ENCODE measurements at regions not wholly inside any gene's neighbourhood (a gene's known extent, or its start where the extent isn't known, plus 50 kb on each side); places are given as distances from the start of the nearest gene placed in this dataset.

GRCh38 chr12:116672842-116673516 lies 64.9 kb downstream of the SPRING1 start:
- no peaks in the 10 kb centered on the region for H3K79me2 ChIP-seq (ENCODE audit: low read length)
- TF ChIP-seq, protein P1, sequence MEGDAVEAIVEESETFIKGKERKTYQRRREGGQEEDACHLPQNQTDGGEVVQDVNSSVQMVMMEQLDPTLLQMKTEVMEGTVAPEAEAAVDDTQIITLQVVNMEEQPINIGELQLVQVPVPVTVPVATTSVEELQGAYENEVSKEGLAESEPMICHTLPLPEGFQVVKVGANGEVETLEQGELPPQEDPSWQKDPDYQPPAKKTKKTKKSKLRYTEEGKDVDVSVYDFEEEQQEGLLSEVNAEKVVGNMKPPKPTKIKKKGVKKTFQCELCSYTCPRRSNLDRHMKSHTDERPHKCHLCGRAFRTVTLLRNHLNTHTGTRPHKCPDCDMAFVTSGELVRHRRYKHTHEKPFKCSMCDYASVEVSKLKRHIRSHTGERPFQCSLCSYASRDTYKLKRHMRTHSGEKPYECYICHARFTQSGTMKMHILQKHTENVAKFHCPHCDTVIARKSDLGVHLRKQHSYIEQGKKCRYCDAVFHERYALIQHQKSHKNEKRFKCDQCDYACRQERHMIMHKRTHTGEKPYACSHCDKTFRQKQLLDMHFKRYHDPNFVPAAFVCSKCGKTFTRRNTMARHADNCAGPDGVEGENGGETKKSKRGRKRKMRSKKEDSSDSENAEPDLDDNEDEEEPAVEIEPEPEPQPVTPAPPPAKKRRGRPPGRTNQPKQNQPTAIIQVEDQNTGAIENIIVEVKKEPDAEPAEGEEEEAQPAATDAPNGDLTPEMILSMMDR (conservative IDR thresholded peaks at IDR 0.05; ENCODE audit: low read depth, low read length), result no peak
- TF ChIP-seq EZH2phosphoT487 (IDR thresholded peaks at IDR 0.05; ENCODE audit: borderline replicate concordance, low read length) (no peak), EZH2 (IDR thresholded peaks at IDR 0.05; ENCODE audit: low read length, unreplicated experiment) (no peak)
- no peaks in the 10 kb centered on the region for H3K27me3 ChIP-seq (ENCODE audit: low read length)
- no peaks in the 10 kb centered on the region for H4K20me1 ChIP-seq (ENCODE audit: low read length)
- intact Hi-C loops (cut with micrococcal nuclease), result no loop called here
- no peaks in the 10 kb centered on the region for H3K9me2 ChIP-seq (replicated peaks; ENCODE audit: low read length)
- H3K4me2 ChIP-seq (ENCODE audit: low read length), result no peak overlapping the region
- ATAC-seq, result no peak
- POLR2A ChIA-PET (ENCODE audit: unreplicated experiment), result no interaction called here
- no peaks in the 10 kb centered on the region for H3K36me3 ChIP-seq (ENCODE audit: low read depth, low read length)
- H3K9ac ChIP-seq (ENCODE audit: low read length), result no peak overlapping the region
- CTCF ChIA-PET, result no interaction called here
- no peak for DNase-seq
- no TSS peak for BruUV-seq (replicated peaks)
- no peaks in the 10 kb centered on the region for H3F3A ChIP-seq (ENCODE audit: low read length, unreplicated experiment)
- H3K4me3 ChIP-seq (ENCODE audit: low read length), result no peak overlapping the region
- H3K9me3 ChIP-seq (ENCODE audit: low read length), result no peaks in the 10 kb centered on the region
- H3K27ac ChIP-seq (ENCODE audit: low read length), result no peak overlapping the region
- H2AFZ ChIP-seq (ENCODE audit: low read length), result no peak overlapping the region
- H3K4me1 ChIP-seq (ENCODE audit: insufficient read depth, low read length), result no peaks in the 10 kb centered on the region; the same call in 1 of the 2 replicates

GRCh38 chr12:116672010-116672409 lies 65.9 kb downstream of the SPRING1 start:
- DNase-seq, result no peak
- POLR2A ChIA-PET (ENCODE audit: unreplicated experiment), result no interaction called here
- H3K9ac ChIP-seq (ENCODE audit: low read length), result no peak overlapping the region
- H3K4me3 ChIP-seq (ENCODE audit: low read length), result no peak overlapping the region
- H3K79me2 ChIP-seq (ENCODE audit: low read length), result no peaks in the 10 kb centered on the region
- intact Hi-C loops (cut with micrococcal nuclease), result no loop called here
- no peak overlapping the region for H2AFZ ChIP-seq (ENCODE audit: low read length)
- H3K36me3 ChIP-seq (ENCODE audit: low read depth, low read length), result no peaks in the 10 kb centered on the region
- no TSS peak for BruUV-seq (replicated peaks)
- no peaks in the 10 kb centered on the region for H4K20me1 ChIP-seq (ENCODE audit: low read length)
- no peaks in the 10 kb centered on the region; the same call in 1 of the 2 replicates for H3K4me1 ChIP-seq (ENCODE audit: insufficient read depth, low read length)
- H3K9me3 ChIP-seq (ENCODE audit: low read length), result no peaks in the 10 kb centered on the region
- no peaks in the 10 kb centered on the region for H3F3A ChIP-seq (ENCODE audit: low read length, unreplicated experiment)
- CTCF ChIA-PET, result no interaction called here
- H3K27me3 ChIP-seq (ENCODE audit: low read length), result no peaks in the 10 kb centered on the region
- no peak for TF ChIP-seq EZH2 (IDR thresholded peaks at IDR 0.05; ENCODE audit: low read length, unreplicated experiment)
- TF ChIP-seq, protein P1 (conservative IDR thresholded peaks at IDR 0.05; ENCODE audit: low read depth, low read length), result no peak
- no peak overlapping the region for H3K27ac ChIP-seq (ENCODE audit: low read length)
- no peak overlapping the region for H3K4me2 ChIP-seq (ENCODE audit: low read length)
- ATAC-seq, result no peak
- H3K9me2 ChIP-seq (replicated peaks; ENCODE audit: low read length), result no peaks in the 10 kb centered on the region

DNA sequence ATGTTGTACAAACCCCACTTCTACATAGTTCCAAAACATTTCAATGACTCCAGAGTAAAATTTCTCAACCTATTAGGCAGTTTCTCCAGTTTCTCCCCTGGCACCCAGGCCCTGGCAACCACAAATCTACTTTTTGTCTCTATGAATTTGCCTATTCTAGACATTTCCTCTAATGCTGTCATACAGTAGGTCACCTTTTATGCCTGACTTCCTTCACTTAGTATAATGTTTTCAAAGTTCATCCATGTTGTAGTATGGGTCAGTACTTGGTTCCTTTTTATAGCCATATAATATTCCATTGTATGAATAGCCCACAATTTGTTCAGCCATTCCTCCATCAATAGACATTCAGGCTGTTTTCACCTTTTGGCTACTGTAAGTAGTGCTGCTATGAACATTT lies 67.0 kb downstream of the SPRING1 start:
- Histone ChIP-seq H3K9me2 (replicated peaks; ENCODE audit: low read length) (no peaks in the 10 kb centered on the region), H3F3A (ENCODE audit: low read length, unreplicated experiment) (no peaks in the 10 kb centered on the region), H4K20me1 (ENCODE audit: low read length) (no peaks in the 10 kb centered on the region), H3K4me3 (ENCODE audit: low read length) (no peak overlapping the region), H3K4me2 (ENCODE audit: low read length) (no peak overlapping the region), H3K36me3 (ENCODE audit: low read depth, low read length) (no peaks in the 10 kb centered on the region), H3K4me1 (ENCODE audit: insufficient read depth, low read length) (no peaks in the 10 kb centered on the region), H3K79me2 (ENCODE audit: low read length) (no peaks in the 10 kb centered on the region), H2AFZ (ENCODE audit: low read length) (no peak overlapping the region), H3K9ac (ENCODE audit: low read length) (no peak overlapping the region), H3K27ac (ENCODE audit: low read length) (no peak overlapping the region), H3K9me3 (ENCODE audit: low read length) (no peaks in the 10 kb centered on the region), H3K27me3 (ENCODE audit: low read length) (no peaks in the 10 kb centered on the region)
- intact Hi-C loops (cut with micrococcal nuclease), result no loop called here
- TF ChIP-seq EZH2phosphoT487 (IDR thresholded peaks at IDR 0.05; ENCODE audit: borderline replicate concordance, low read length), result no peak
- TF ChIP-seq EZH2 (IDR thresholded peaks at IDR 0.05; ENCODE audit: low read length, unreplicated experiment), result no peak
- TF ChIP-seq, protein P1 (conservative IDR thresholded peaks at IDR 0.05; ENCODE audit: low read depth, low read length), result no peak
- POLR2A ChIA-PET (ENCODE audit: unreplicated experiment), result no interaction called here
- CTCF ChIA-PET, result no interaction called here
- DNase-seq (no peak), ATAC-seq (no peak)
- BruUV-seq (replicated peaks), result no TSS peak

Data from PC-3 (cell line).